CD4-positive, alpha-beta T cell (primary cell): ENCODE measurements at regions not wholly inside any gene's neighbourhood (a gene's known extent, or its start where the extent isn't known, plus 50 kb on each side); places are given as distances from the start of the nearest gene placed in this dataset.

ENCODE experiments used
- ATAC-seq: fragments of 200-7000 bp; cut with Tn5 transposase; one replicate; pipeline ENCODE4 v1.10.0; 2022; ENCODE audit warnings: mild to moderate bottlenecking; ENCODE audit not compliant: poor library complexity
- CTCF ChIA-PET: fragments of 350-600 bp; sonication (Branson Sonifier 250); formaldehyde crosslinking; loops from one replicate; lab custom pipeline; 2021; ENCODE audit warnings: antibody characterized with exemption, inconsistent platforms; lab: Charles Lee
- POLR2A ChIA-PET: fragments of 350-600 bp; sonication (Branson Sonifier 250); formaldehyde crosslinking; loops from one replicate; lab custom pipeline; 2021; ENCODE audit warnings: antibody characterized with exemption, inconsistent platforms; lab: Charles Lee
- DNase-seq, 14 experiments: peaks; one replicate each; pipeline ENCODE4 v3.0.0-alpha.2; 2013 to 2020; ENCODE audit warnings: mixed read lengths in 2 of 14
- H3K27ac ChIP-seq, 2 donors: one replicate each; pipeline versions ENCODE4 v1.5.1 to v1.7.0; 2013; ENCODE audit warnings: low read length in 2 of 2, low read depth in 1 of 2, mild to moderate bottlenecking in 1 of 2
- H3K27me3 ChIP-seq, 2 experiments: 1 replicate in 1 of 2; 2 replicates in 1 of 2; pipeline versions ENCODE4 v1.6.1 to v1.7.0; 2013; ENCODE audit warnings: low read length in 2 of 2, control low read depth in 1 of 2, mild to moderate bottlenecking in 1 of 2, moderate library complexity in 1 of 2; ENCODE audit not compliant: insufficient read depth in 2 of 2, control insufficient read depth in 1 of 2
- H3K36me3 ChIP-seq: one replicate; pipeline ENCODE4 v1.6.1; 2013; ENCODE audit warnings: low read length, control low read depth; ENCODE audit not compliant: insufficient read depth
- H3K4me1 ChIP-seq: one replicate; pipeline ENCODE4 v1.6.1; 2013; ENCODE audit warnings: low read length, control low read depth; ENCODE audit not compliant: insufficient read depth
- H3K4me3 ChIP-seq: one replicate; pipeline ENCODE4 v1.5.1; 2013; ENCODE audit warnings: mild to moderate bottlenecking, low read length, moderate library complexity
- H3K9me3 ChIP-seq, 2 experiments: 1 replicate in 1 of 2; 2 replicates in 1 of 2; pipeline versions ENCODE4 v1.6.1 to v1.7.0; 2013; ENCODE audit warnings: low read length in 2 of 2, mild to moderate bottlenecking in 2 of 2, control low read depth in 1 of 2, moderate library complexity in 1 of 2; ENCODE audit not compliant: control insufficient read depth in 1 of 2, insufficient read depth in 1 of 2
- H3K27ac Mint-ChIP-seq: one replicate; pipeline ENCODE4 v1.8.0; 2020; ENCODE audit warnings: mixed read lengths
- H3K27me3 Mint-ChIP-seq: one replicate; pipeline ENCODE4 v1.8.0; 2021; ENCODE audit warnings: mixed read lengths
- H3K36me3 Mint-ChIP-seq: one replicate; pipeline ENCODE4 v1.8.0; 2021; ENCODE audit warnings: low read depth, mixed read lengths
- H3K4me1 Mint-ChIP-seq: one replicate; pipeline ENCODE4 v1.8.0; 2021; ENCODE audit warnings: low read depth, mixed read lengths
- H3K4me3 Mint-ChIP-seq: one replicate; pipeline ENCODE4 v1.8.0; 2020; ENCODE audit warnings: mild to moderate bottlenecking, mixed read lengths
- H3K9me3 Mint-ChIP-seq: one replicate; pipeline ENCODE4 v1.8.0; 2020; ENCODE audit warnings: mixed read lengths
- intact Hi-C, 2 experiments: fragments of 100-400 bp; cut with DNase I in 1 of 2; cut with micrococcal nuclease in 1 of 2; formaldehyde crosslinking; loops; one replicate each; pipeline versions ENCODE4 v1.15.1 to v1.9.0; 2023 to 2025; cut with DNase I, micrococcal nuclease
- TF ChIP-seq, protein P1 (sequence below): fragments of 200-600 bp; IDR thresholded peaks from one replicate; pipeline ENCODE4 v1.8.0; 2022; ENCODE audit warnings: antibody characterized with exemption, mild to moderate bottlenecking

DNA sequence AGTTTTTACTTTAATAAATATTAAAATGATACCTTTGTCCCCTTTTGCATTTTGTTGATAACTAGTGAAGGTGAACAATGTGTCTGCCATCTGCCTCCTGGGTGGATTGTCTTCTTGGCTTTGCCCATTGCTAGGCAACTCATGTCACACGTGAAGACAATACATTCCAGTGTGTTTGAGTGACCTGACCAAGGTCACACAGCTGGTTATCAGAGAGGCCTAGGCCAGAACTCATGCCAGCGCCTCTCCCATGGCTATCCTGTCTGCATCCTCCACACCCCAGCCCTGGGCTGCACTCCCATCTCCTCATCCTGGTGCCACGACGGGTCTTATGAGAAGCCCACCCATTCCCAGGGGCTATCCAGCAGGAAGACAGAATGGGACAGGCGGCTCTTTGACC is 108.7 kb downstream of the PLCE1 start:
- ATAC-seq (no peak), DNase-seq (no peak)
- Histone ChIP-seq H3K4me1 (no peaks in the 10 kb centered on the region), H3K36me3 (no peaks in the 10 kb centered on the region), H3K9me3 (no peaks in the 10 kb centered on the region), H3K27me3 (no peaks in the 10 kb centered on the region), H3K4me3 (no peak overlapping the region), H3K27ac (no peak overlapping the region)
- TF ChIP-seq, protein P1, sequence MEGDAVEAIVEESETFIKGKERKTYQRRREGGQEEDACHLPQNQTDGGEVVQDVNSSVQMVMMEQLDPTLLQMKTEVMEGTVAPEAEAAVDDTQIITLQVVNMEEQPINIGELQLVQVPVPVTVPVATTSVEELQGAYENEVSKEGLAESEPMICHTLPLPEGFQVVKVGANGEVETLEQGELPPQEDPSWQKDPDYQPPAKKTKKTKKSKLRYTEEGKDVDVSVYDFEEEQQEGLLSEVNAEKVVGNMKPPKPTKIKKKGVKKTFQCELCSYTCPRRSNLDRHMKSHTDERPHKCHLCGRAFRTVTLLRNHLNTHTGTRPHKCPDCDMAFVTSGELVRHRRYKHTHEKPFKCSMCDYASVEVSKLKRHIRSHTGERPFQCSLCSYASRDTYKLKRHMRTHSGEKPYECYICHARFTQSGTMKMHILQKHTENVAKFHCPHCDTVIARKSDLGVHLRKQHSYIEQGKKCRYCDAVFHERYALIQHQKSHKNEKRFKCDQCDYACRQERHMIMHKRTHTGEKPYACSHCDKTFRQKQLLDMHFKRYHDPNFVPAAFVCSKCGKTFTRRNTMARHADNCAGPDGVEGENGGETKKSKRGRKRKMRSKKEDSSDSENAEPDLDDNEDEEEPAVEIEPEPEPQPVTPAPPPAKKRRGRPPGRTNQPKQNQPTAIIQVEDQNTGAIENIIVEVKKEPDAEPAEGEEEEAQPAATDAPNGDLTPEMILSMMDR: no peak
- Mint-ChIP-seq H3K4me3 (no peak overlapping the region), H3K4me1 (no peaks in the 10 kb centered on the region), H3K9me3 (no peaks in the 10 kb centered on the region), H3K27ac (no peak overlapping the region), H3K36me3 (no peaks in the 10 kb centered on the region), H3K27me3 (peaks cover 10% of the 10 kb centered on the region)
- intact Hi-C loops: no loop called here
- ChIA-PET CTCF (no interaction called here), POLR2A (no interaction called here)

DNA sequence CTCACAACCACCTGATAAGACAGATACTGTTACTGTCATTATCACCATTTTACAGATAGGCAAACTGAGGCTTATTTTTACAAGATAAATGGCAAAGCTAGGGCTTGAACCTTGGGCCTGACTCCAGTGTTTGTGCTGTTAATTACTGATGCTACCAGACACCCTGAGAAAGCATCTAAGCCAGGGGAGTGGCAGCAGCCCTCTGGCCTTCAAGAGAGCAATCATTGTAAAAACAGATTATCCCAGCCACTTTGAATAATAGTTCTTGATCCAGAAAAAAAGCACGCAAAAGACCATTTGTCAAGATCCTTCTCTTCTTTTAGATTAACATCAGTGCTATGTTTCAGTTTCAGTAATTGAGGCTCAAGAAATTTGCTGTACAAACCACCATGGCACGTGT is 109.5 kb downstream of the PLCE1 start:
- POLR2A ChIA-PET: no interaction called here
- Histone ChIP-seq H3K36me3 (no peaks in the 10 kb centered on the region), H3K4me3 (no peak overlapping the region), H3K4me1 (no peaks in the 10 kb centered on the region), H3K27ac (no peak overlapping the region), H3K27me3 (no peaks in the 10 kb centered on the region), H3K9me3 (no peaks in the 10 kb centered on the region)
- H3K36me3 Mint-ChIP-seq: no peaks in the 10 kb centered on the region
- H3K9me3 Mint-ChIP-seq: no peaks in the 10 kb centered on the region
- no peak overlapping the region for H3K4me3 Mint-ChIP-seq
- no peak overlapping the region for H3K27ac Mint-ChIP-seq
- no peak for DNase-seq
- no peak for ATAC-seq
- intact Hi-C loops: no loop called here
- H3K4me1 Mint-ChIP-seq: no peaks in the 10 kb centered on the region
- H3K27me3 Mint-ChIP-seq: peaks cover 11% of the 10 kb centered on the region
- CTCF ChIA-PET: no interaction called here
- TF ChIP-seq, protein P1: no peak

DNA sequence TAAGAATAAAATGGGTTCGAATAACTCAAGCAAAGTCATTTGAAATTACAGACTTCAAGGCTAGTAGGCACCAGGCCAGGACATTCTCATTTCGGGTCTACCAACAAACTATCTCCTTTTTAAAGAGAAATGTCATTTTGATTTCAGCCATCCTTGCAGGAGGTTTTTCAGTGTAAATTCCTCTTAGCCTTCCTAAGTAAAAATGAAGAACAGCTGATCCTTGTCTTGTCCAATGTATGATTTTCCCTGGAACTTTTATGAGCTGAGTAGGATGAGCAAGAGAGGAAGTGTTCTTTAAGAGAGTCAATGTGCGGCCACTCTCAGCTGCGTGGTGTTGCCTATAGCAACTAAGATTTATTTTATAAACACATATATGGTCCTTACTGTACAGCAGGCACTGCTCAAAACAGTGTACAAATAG is 110.1 kb downstream of the PLCE1 start:
- CTCF ChIA-PET: no interaction called here
- no peak overlapping the region for H3K27ac ChIP-seq
- DNase-seq (no peak), ATAC-seq (no peak)
- Mint-ChIP-seq H3K27ac (no peak overlapping the region), H3K36me3 (no peaks in the 10 kb centered on the region), H3K4me1 (no peaks in the 10 kb centered on the region), H3K4me3 (no peak overlapping the region), H3K27me3 (peaks cover 17% of the 10 kb centered on the region), H3K9me3 (no peaks in the 10 kb centered on the region)
- no peak overlapping the region for H3K4me3 ChIP-seq
- H3K27me3 ChIP-seq: no peaks in the 10 kb centered on the region
- TF ChIP-seq, protein P1: no peak
- POLR2A ChIA-PET: no interaction called here
- H3K9me3 ChIP-seq: no peaks in the 10 kb centered on the region
- no peaks in the 10 kb centered on the region for H3K36me3 ChIP-seq
- intact Hi-C loops: no loop called here
- H3K4me1 ChIP-seq: no peaks in the 10 kb centered on the region
